OCI-LY7 (cell line): ENCODE measurements at regions not wholly inside any gene's neighbourhood (a gene's known extent, or its start where the extent isn't known, plus 50 kb on each side); places are given as distances from the start of the nearest gene placed in this dataset.

ENCODE experiments used
- EZH2phosphoT487 ChIP-seq: fragments of 200-600 bp; sonication (generic); IDR thresholded peaks from 2 replicates; pipeline ENCODE4 v1.6.1; 2018; ENCODE audit warnings: low read depth, borderline replicate concordance, mild to moderate bottlenecking, mixed run types, antibody characterized with exemption, low read length, moderate library complexity, mixed read lengths
- TF ChIP-seq, protein P1 (sequence below): fragments of 200-600 bp; sonication (generic); conservative IDR thresholded peaks from 2 replicates; pipeline ENCODE4 v1.5.1; 2014; ENCODE audit warnings: mild to moderate bottlenecking, antibody characterized with exemption, low read length, moderate library complexity, mixed read lengths

- TF ChIP-seq, protein P1, sequence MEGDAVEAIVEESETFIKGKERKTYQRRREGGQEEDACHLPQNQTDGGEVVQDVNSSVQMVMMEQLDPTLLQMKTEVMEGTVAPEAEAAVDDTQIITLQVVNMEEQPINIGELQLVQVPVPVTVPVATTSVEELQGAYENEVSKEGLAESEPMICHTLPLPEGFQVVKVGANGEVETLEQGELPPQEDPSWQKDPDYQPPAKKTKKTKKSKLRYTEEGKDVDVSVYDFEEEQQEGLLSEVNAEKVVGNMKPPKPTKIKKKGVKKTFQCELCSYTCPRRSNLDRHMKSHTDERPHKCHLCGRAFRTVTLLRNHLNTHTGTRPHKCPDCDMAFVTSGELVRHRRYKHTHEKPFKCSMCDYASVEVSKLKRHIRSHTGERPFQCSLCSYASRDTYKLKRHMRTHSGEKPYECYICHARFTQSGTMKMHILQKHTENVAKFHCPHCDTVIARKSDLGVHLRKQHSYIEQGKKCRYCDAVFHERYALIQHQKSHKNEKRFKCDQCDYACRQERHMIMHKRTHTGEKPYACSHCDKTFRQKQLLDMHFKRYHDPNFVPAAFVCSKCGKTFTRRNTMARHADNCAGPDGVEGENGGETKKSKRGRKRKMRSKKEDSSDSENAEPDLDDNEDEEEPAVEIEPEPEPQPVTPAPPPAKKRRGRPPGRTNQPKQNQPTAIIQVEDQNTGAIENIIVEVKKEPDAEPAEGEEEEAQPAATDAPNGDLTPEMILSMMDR: no peak
- no peak for TF ChIP-seq EZH2phosphoT487
Measured at GRCh38 chr15:88993662-88994061, 80.5 kb upstream of the MFGE8 start.
